Neural progenitor cell (in vitro differentiated cells): ENCODE measurements at regions not wholly inside any gene's neighbourhood (a gene's known extent, or its start where the extent isn't known, plus 50 kb on each side); places are given as distances from the start of the nearest gene placed in this dataset.
A peak's percentile ranks its signal among the peaks of the same experiment; 100 is the strongest.

Source experiments
- DNase-seq: peaks from one replicate; pipeline ENCODE4 v3.0.0-alpha.2; 2016; ENCODE audit warnings: low spot score
- H2AFZ ChIP-seq: fragments of 200-600 bp; sonication (generic); replicated peaks from 2 replicates; pipeline ENCODE4 v1.6.1; 2016; ENCODE audit warnings: antibody characterized with exemption
- H3F3A ChIP-seq: fragments of 200-600 bp; sonication (generic); 2 replicates; pipeline ENCODE4 v1.6.1; 2016; ENCODE audit warnings: antibody characterized with exemption, low read depth
- H3K27ac ChIP-seq: fragments of 200-600 bp; sonication (generic); 2 replicates; pipeline ENCODE4 v1.5.1; 2016; ENCODE audit warnings: mild to moderate bottlenecking
- H3K27me3 ChIP-seq: fragments of 200-600 bp; sonication (generic); 2 replicates; pipeline ENCODE4 v1.6.1; 2016; ENCODE audit warnings: mild to moderate bottlenecking, moderate library complexity
- H3K36me3 ChIP-seq: fragments of 200-600 bp; sonication (generic); 2 replicates; pipeline ENCODE4 v1.5.1; 2016
- H3K4me1 ChIP-seq: fragments of 200-600 bp; sonication (generic); 2 replicates; pipeline ENCODE4 v1.6.1; 2016; ENCODE audit warnings: mixed run types
- H3K4me2 ChIP-seq: fragments of 200-600 bp; sonication (generic); 2 replicates; pipeline ENCODE4 v1.6.1; 2016
- H3K4me3 ChIP-seq: fragments of 200-600 bp; sonication (generic); 2 replicates; pipeline ENCODE4 v1.5.1; 2016
- H3K79me2 ChIP-seq: fragments of 200-600 bp; sonication (generic); 2 replicates; pipeline ENCODE4 v1.6.1; 2016; ENCODE audit warnings: low read depth
- H3K9ac ChIP-seq: fragments of 200-600 bp; sonication (generic); 2 replicates; pipeline ENCODE4 v1.6.1; 2016
- H3K9me3 ChIP-seq: fragments of 200-600 bp; sonication (generic); 2 replicates; pipeline ENCODE4 v1.5.1; 2016; ENCODE audit warnings: low read depth
- H4K20me1 ChIP-seq: fragments of 200-600 bp; sonication (generic); 2 replicates; pipeline ENCODE4 v1.6.1; 2016; ENCODE audit warnings: low read depth
- H3K27ac Mint-ChIP-seq: 3 replicates; pipeline ENCODE4 v1.8.0; 2021; ENCODE audit warnings: mixed read lengths
- H3K27me3 Mint-ChIP-seq: 2 replicates; pipeline ENCODE4 v1.8.0; 2022; ENCODE audit warnings: low read depth, mild to moderate bottlenecking, inconsistent platforms, moderate library complexity, mixed read lengths; ENCODE audit not compliant: insufficient read depth
- H3K36me3 Mint-ChIP-seq: 3 replicates; pipeline ENCODE4 v1.8.0; 2021; ENCODE audit warnings: mixed read lengths
- H3K4me1 Mint-ChIP-seq: 3 replicates; pipeline ENCODE4 v1.8.0; 2021; ENCODE audit warnings: mixed read lengths
- H3K4me3 Mint-ChIP-seq: 3 replicates; pipeline ENCODE4 v1.8.0; 2021; ENCODE audit warnings: mild to moderate bottlenecking, moderate library complexity, mixed read lengths
- H3K9me3 Mint-ChIP-seq: 3 replicates; pipeline ENCODE4 v1.8.0; 2020; ENCODE audit warnings: mixed read lengths
- CTCF ChIP-seq: fragments of 200-600 bp; sonication (generic); IDR thresholded peaks from 2 replicates; pipeline ENCODE4 v1.5.1; 2017; ENCODE audit warnings: antibody characterized with exemption, mild to moderate bottlenecking
- EZH2 ChIP-seq: fragments of 200-600 bp; sonication (generic); IDR thresholded peaks from 2 replicates; pipeline ENCODE4 v1.6.1; 2017; ENCODE audit warnings: antibody characterized with exemption, mild to moderate bottlenecking, moderate library complexity
- EZH2phosphoT487 ChIP-seq: fragments of 200-600 bp; sonication (generic); IDR thresholded peaks from 2 replicates; pipeline ENCODE4 v1.6.1; 2017; ENCODE audit warnings: antibody characterized with exemption

GRCh38 chr4:116374815-116375214, 710.6 kb downstream of the TRAM1L1 start:
- Mint-ChIP-seq H3K27me3 (no peaks in the 10 kb centered on the region), H3K4me1 (no peaks in the 10 kb centered on the region), H3K4me3 (no peak overlapping the region), H3K27ac (no peak overlapping the region), H3K36me3 (no peaks in the 10 kb centered on the region), H3K9me3 (no peaks in the 10 kb centered on the region)
- H3K4me2 ChIP-seq, result no peak overlapping the region
- no peaks in the 10 kb centered on the region for H4K20me1 ChIP-seq
- no peak for DNase-seq
- no peaks in the 10 kb centered on the region for H3K36me3 ChIP-seq
- no peaks in the 10 kb centered on the region for H3K4me1 ChIP-seq
- H3K27me3 ChIP-seq, result no peaks in the 10 kb centered on the region
- no peak overlapping the region for H3K4me3 ChIP-seq
- no peak overlapping the region for H3K27ac ChIP-seq
- no peaks in the 10 kb centered on the region for H3K9me3 ChIP-seq
- TF ChIP-seq EZH2 (no peak), CTCF (no peak), EZH2phosphoT487 (no peak)
- no peak overlapping the region for H3K9ac ChIP-seq
- no peaks in the 10 kb centered on the region for H3F3A ChIP-seq
- peak overlapping the region; percentile 5 for H2AFZ ChIP-seq
- H3K79me2 ChIP-seq, result no peaks in the 10 kb centered on the region

- H3K9ac ChIP-seq, result no peak overlapping the region
- H3K36me3 ChIP-seq, result no peaks in the 10 kb centered on the region
- Mint-ChIP-seq H3K4me1 (no peaks in the 10 kb centered on the region), H3K36me3 (no peaks in the 10 kb centered on the region), H3K4me3 (no peak overlapping the region), H3K9me3 (peaks cover 3% of the 10 kb centered on the region), H3K27ac (no peak overlapping the region), H3K27me3 (peaks cover 2% of the 10 kb centered on the region)
- H2AFZ ChIP-seq, result no peak overlapping the region
- H4K20me1 ChIP-seq, result no peaks in the 10 kb centered on the region
- no peak overlapping the region for H3K27ac ChIP-seq
- H3K9me3 ChIP-seq, result no peaks in the 10 kb centered on the region
- TF ChIP-seq EZH2, result no peak
- no peak for TF ChIP-seq CTCF
- no peak for TF ChIP-seq EZH2phosphoT487
- H3K27me3 ChIP-seq, result no peaks in the 10 kb centered on the region
- H3K4me2 ChIP-seq, result no peak overlapping the region
- H3K4me3 ChIP-seq, result no peak overlapping the region
- no peaks in the 10 kb centered on the region for H3F3A ChIP-seq
- no peaks in the 10 kb centered on the region for H3K4me1 ChIP-seq
- DNase-seq, result no peak
- H3K79me2 ChIP-seq, result no peaks in the 10 kb centered on the region
Measured at GRCh38 chr4:116362583-116362982, 722.8 kb downstream of the TRAM1L1 start.

GRCh38 chr4:116361790-116362189, 723.6 kb downstream of the TRAM1L1 start:
- Histone ChIP-seq H3K9me3 (no peaks in the 10 kb centered on the region), H3K4me2 (no peak overlapping the region), H3K79me2 (no peaks in the 10 kb centered on the region), H4K20me1 (no peaks in the 10 kb centered on the region), H2AFZ (no peak overlapping the region), H3K27me3 (no peaks in the 10 kb centered on the region), H3K4me3 (no peak overlapping the region), H3K4me1 (no peaks in the 10 kb centered on the region), H3K9ac (no peak overlapping the region), H3K27ac (no peak overlapping the region), H3K36me3 (no peaks in the 10 kb centered on the region), H3F3A (no peaks in the 10 kb centered on the region)
- peaks cover 3% of the 10 kb centered on the region for H3K9me3 Mint-ChIP-seq
- H3K4me3 Mint-ChIP-seq, result no peak overlapping the region
- TF ChIP-seq CTCF (no peak), EZH2 (no peak), EZH2phosphoT487 (no peak)
- DNase-seq, result no peak
- no peaks in the 10 kb centered on the region for H3K36me3 Mint-ChIP-seq
- H3K27me3 Mint-ChIP-seq, result no peaks in the 10 kb centered on the region
- no peaks in the 10 kb centered on the region for H3K4me1 Mint-ChIP-seq
- no peak overlapping the region for H3K27ac Mint-ChIP-seq
